Left renal pelvis (tissue), 4 donors: ENCODE measurements at regions not wholly inside any gene's neighbourhood (a gene's known extent, or its start where the extent isn't known, plus 50 kb on each side); places are given as distances from the start of the nearest gene placed in this dataset.
A peak's percentile ranks its signal among the peaks of the same experiment; 100 is the strongest.

Source experiments
- DNase-seq, 4 donors: peaks; one replicate each; pipeline ENCODE4 v3.0.0-alpha.2; 2013; ENCODE audit warnings: low read depth in 4 of 4, low spot score in 3 of 4

GRCh38 chr12:127677537-127678131 lies 589.3 kb upstream of the TMEM132C start:
- peak; percentile 46 to 62 (median 58) for DNase-seq

DNA sequence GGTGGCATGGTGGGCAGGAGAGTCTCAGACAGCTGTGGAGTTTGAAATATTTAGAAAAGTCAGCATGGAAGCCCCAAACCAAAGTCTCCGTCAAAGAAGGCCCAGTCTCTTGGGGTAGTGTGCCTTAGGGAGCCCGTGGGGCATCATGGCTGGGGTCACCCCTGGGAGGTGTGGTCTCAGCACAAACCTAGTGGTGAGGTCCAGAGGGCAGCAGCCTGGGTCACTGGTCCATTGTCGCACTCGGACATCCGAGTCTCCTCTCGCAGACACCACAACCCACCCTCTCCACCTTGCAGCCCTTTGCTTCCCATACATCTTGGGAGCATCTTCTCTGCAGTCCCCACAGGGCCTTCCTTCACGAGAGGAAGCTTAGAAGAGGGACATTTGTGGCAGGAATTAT lies 588.0 kb upstream of the TMEM132C start:
- no peak for DNase-seq

DNA sequence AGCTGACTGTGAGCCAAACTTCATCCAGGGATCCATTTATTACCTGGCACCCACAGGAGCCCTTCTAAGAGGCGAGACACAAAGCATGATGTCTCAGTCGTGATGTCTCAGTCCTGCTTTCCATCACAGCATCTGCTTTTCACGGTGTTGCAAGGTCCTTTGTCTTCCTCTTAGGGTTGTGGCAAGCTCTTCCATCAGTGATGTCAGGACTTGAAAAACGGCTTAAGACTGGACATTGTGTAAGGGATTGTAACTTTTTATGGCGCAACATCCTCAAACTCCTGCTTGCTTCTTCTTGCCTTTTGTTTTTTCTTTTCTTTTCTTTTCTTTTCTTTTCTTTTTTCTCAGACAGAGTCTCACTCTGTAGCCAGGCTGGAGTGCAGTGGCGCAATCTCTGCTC lies 586.5 kb upstream of the TMEM132C start:
- no peak for DNase-seq

- no peak for DNase-seq
Observed at GRCh38 chr12:127681151-127681754, 585.7 kb upstream of the TMEM132C start.

DNA sequence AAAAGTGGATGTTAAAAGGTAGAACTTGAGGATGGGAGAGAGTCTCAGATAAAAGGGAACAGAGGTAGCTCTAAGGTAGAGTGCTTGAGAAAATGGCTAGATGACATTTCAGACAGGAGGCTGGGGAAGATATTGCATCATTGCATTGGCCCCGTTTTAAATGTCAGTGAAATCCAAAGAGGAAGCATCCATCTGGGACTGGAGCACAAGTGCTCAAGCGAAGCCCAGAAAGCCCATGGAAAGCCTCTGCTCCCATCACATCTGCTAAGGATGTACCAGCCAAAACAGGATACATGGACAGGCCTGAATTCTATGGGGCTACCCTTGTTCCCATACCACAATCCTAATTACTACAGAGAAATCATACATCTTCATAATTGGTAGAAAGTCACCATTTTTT lies 581.5 kb upstream of the TMEM132C start:
- no peak for DNase-seq

DNA sequence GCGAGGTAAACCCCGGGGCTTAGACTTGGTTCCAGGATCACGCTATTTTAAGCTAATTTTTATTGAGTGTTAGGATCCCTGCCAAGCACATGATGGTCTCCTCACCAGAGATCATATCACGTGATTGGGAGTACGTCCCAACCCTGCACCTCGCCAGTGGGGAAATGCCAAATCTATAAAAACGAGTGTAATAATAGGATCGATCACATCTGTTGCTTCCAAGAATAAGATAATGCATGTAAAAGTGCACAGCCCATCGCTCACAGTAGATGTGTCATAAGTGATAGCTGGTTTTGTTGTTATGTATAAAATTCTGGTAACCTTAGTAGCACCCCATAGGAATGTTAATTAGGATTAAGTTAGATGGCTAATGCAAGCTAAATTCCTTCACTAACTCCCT lies 581.0 kb upstream of the TMEM132C start:
- DNase-seq: no peak

- no peak for DNase-seq
Observed at GRCh38 chr12:127687181-127687580, 579.8 kb upstream of the TMEM132C start.

GRCh38 chr12:127688906-127689428 lies 578.0 kb upstream of the TMEM132C start:
- DNase-seq: no peak

DNA sequence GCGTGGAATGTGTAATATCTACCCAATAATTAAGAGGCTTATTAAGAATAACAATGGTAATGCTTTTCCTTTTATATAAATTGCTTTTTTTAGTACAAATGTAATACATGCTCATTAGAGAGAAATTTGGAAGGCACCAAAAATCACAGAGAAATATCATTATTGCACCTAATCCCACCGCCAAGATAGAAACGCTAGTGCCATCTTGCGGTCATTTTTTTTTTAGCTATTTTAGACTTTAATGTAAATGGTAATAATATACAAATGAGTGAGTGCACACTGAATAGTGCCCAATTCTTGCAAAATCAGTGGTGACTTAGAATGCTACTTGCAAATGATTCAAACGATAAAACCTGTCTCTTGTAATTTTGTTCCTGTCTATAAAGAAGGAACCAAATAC lies 576.8 kb upstream of the TMEM132C start:
- no peak for DNase-seq

GRCh38 chr12:127696963-127697362 lies 570.0 kb upstream of the TMEM132C start:
- no peak for DNase-seq

- no peak for DNase-seq
Observed at GRCh38 chr12:127703026-127703425, 563.9 kb upstream of the TMEM132C start.

GRCh38 chr12:127711108-127711507 lies 555.9 kb upstream of the TMEM132C start:
- DNase-seq: no peak

DNA sequence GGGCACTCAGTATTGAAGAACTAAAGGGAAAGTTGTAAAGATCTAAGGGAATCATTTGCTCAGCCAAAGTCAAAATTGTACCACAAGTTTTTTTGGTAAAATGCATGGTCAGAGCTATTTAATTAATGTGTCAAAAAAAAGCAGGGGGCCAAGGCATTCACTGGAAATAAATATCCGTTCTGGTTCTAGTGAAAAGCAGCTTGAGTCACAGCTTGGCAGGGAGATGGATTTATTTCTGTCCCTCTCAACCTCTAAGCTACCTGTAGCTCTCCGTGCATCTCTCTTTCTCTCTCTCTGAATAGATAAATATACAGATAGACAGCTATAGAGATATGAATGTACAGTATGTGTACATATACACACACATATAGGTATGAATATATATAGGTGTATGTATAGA lies 554.4 kb upstream of the TMEM132C start:
- DNase-seq: no peak

DNA sequence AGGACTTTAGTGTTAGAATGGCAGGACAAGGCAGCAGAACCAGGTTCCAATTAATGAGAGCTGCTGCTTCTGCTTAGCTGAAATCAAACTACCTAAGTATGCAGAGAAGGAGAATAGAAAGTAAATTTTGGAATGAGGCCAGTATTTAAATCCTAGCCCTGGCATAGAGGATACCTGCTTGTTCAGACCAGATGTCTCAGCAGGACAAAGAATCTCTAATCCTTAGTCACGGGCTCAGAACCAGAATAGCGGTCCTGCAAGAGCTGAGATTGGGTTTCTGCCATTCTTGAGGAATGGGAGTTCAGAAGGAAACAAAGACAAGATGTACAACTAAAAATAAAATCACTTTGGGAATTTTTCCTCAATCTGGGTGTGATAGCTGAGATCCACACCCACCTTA lies 550.8 kb upstream of the TMEM132C start:
- DNase-seq: no peak

DNA sequence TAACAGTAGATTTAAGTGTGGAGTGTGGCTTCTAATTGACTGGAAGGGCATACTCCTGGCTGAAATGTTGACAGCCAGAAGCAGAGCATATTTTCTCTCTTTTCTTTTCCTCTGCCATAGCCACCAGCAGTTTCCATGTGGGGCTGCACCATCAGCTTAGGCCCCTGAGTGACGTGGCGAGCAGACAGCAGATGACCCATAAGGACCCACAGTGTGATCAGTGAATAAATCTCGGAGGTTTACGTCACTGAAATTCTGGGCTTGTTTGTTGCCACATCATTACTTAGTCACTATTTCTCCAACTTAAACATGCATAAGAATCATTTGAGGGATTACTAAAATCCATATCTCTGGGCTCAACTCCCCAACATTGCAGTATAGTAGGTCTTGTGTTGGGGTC lies 549.7 kb upstream of the TMEM132C start:
- no peak for DNase-seq

GRCh38 chr12:127720334-127720733 lies 546.6 kb upstream of the TMEM132C start:
- no peak for DNase-seq

DNA sequence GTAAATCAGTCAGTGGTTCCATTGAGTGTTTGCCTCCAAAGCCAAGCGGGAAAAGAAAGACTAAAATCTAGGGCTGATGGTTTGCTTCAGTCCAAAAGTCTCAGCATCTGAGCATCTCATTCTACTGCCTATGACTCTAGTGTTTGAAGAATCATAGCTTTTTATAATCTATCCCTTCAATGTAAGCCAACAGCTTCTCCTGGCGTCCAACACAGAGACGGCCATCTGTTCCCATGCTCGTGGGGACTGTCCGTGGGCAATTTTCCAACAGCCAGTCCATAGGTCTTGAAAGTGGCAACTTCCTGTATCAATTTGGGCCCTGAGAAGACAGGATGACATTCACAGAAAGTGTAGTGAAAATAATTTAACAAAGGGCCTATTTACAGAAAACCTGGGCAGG lies 544.4 kb upstream of the TMEM132C start:
- DNase-seq: no peak

GRCh38 chr12:127723251-127723650 lies 543.7 kb upstream of the TMEM132C start:
- DNase-seq: no peak

DNA sequence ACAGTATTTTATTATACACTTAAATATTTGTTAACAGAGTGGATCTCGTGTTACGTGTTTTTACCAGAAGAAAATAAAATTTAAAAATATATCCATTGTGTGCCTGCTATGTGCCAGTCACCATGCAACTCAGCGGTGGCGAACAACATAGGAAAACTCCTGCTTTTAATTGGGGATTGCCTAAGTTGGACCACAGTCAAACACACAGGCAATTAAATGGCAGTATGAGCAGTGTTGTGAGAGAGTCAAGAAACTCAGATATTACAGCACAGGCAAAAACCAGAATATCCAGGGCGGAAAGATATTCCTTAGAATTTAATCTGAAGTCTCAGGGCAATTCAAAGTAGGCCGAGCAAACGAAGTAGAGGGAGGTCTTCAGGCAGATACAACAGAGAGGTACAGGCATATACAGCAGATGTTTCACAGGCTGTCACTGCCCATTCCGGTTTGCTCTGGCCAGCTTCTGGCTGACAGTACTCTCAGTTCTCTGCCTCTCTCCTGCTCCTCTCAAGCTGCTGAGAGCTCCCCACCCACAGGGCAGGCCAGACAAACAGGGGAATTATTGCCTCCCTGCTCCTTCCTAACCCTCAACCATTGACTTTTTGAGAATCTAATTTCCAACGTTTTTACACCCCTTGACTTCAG lies 540.2 kb upstream of the TMEM132C start:
- no peak for DNase-seq

GRCh38 chr12:127728285-127728684 lies 538.7 kb upstream of the TMEM132C start:
- DNase-seq: no peak

DNA sequence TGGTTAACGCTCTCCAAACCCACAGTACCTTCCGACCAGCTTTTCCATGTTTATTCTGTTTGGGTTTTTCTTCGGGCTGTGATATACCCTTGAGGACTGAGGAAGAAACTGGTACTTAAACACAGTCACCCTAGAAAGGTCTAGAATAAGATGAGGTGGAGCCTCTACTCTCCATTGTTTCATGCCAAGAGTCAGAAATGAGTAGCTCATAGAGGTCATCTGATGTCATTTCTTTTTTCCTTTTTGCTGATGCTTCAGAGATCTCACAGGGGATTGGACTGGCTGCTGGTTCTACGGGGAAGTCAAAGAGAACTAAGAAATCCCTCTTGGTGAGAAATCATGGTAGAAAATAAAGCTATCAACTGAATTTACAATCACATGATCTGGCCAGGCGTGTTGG lies 538.2 kb upstream of the TMEM132C start:
- DNase-seq: no peak

- DNase-seq: no peak
Observed at GRCh38 chr12:127729381-127729780, 537.6 kb upstream of the TMEM132C start.
